ENCODE measurements at regions not wholly inside any gene's neighbourhood (a gene's known extent, or its start where the extent isn't known, plus 50 kb on each side); places are given as distances from the start of the nearest gene placed in this dataset.

DNA sequence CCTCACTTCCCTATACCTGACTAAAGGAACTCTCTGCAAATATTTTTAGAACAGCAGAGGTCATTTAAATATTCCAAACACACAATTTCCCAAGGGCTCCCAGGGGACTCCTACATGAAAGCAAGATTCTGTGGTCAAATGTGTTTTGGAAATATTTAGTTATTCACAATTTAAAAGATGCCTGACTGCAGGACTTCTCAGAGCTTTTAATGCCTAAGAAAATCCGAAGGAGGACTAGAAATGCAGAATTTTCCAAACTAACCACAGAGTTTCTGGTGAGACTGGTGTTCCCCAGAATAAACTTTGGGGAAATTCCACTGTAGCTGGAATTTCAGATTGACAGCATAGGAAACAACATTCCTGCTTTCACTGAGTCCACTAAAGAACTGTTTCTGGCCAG, 84.8 kb upstream of the MAP1LC3B2 start:
- TF ChIP-seq, protein P1, sequence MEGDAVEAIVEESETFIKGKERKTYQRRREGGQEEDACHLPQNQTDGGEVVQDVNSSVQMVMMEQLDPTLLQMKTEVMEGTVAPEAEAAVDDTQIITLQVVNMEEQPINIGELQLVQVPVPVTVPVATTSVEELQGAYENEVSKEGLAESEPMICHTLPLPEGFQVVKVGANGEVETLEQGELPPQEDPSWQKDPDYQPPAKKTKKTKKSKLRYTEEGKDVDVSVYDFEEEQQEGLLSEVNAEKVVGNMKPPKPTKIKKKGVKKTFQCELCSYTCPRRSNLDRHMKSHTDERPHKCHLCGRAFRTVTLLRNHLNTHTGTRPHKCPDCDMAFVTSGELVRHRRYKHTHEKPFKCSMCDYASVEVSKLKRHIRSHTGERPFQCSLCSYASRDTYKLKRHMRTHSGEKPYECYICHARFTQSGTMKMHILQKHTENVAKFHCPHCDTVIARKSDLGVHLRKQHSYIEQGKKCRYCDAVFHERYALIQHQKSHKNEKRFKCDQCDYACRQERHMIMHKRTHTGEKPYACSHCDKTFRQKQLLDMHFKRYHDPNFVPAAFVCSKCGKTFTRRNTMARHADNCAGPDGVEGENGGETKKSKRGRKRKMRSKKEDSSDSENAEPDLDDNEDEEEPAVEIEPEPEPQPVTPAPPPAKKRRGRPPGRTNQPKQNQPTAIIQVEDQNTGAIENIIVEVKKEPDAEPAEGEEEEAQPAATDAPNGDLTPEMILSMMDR (IDR thresholded peaks at IDR 0.05; ENCODE audit: poor library complexity) = no peak
- TF ChIP-seq EZH2 (IDR thresholded peaks at IDR 0.05; ENCODE audit: borderline replicate concordance) = no peak

All from hepatocyte (in vitro differentiated cells).